ENCODE measurements at regions not wholly inside any gene's neighbourhood (a gene's known extent, or its start where the extent isn't known, plus 50 kb on each side); places are given as distances from the start of the nearest gene placed in this dataset.

GRCh38 chr17:28252436-28252835, 66.6 kb upstream of the TMEM97 start:
- TF ChIP-seq BHLHE40 (IDR thresholded peaks at IDR 0.05; ENCODE audit: borderline replicate concordance in 1 of 2, low read depth in 2 of 2, low read length in 1 of 2) = no peak
- no peak for TF ChIP-seq ATF7 (IDR thresholded peaks at IDR 0.05; ENCODE audit: low read depth)
- TF ChIP-seq, protein P1, sequence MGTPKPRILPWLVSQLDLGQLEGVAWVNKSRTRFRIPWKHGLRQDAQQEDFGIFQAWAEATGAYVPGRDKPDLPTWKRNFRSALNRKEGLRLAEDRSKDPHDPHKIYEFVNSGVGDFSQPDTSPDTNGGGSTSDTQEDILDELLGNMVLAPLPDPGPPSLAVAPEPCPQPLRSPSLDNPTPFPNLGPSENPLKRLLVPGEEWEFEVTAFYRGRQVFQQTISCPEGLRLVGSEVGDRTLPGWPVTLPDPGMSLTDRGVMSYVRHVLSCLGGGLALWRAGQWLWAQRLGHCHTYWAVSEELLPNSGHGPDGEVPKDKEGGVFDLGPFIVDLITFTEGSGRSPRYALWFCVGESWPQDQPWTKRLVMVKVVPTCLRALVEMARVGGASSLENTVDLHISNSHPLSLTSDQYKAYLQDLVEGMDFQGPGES (IDR thresholded peaks at IDR 0.05) = no peak
- no peak for TF ChIP-seq EP300 (IDR thresholded peaks at IDR 0.05; ENCODE audit: borderline replicate concordance in 1 of 2, control insufficient read depth in 1 of 2, low read depth in 2 of 2, low read length in 2 of 2)
- no peak for TF ChIP-seq ETV6 (conservative IDR thresholded peaks at IDR 0.05 in 1 of 2, IDR thresholded peaks at IDR 0.05 in 1 of 2; ENCODE audit: borderline replicate concordance in 1 of 2, low read depth in 1 of 2)
- no peak for TF ChIP-seq SREBF2 (IDR thresholded peaks at IDR 0.05; ENCODE audit: low read length)
